Ovary (tissue), 3 donors: ENCODE measurements at regions not wholly inside any gene's neighbourhood (a gene's known extent, or its start where the extent isn't known, plus 50 kb on each side); places are given as distances from the start of the nearest gene placed in this dataset.

Source experiments
- EP300 ChIP-seq: sonication (generic); formaldehyde crosslinking; IDR thresholded peaks from one replicate; pipeline ENCODE4 v1.6.1; 2017; ENCODE audit warnings: antibody characterized with exemption
- TF ChIP-seq, protein P1 (sequence below), 3 donors: fragments of 450-650 bp in 2 of 3; fragments of 200-600 bp in 1 of 3; IDR thresholded peaks; one replicate each; pipeline versions ENCODE4 v1.5.1 to v1.8.0; 2016 to 2022; ENCODE audit warnings: antibody characterized with exemption in 3 of 3, mild to moderate bottlenecking in 1 of 3
- donor health status: DM: no; HTN: no; CAD: no.

DNA sequence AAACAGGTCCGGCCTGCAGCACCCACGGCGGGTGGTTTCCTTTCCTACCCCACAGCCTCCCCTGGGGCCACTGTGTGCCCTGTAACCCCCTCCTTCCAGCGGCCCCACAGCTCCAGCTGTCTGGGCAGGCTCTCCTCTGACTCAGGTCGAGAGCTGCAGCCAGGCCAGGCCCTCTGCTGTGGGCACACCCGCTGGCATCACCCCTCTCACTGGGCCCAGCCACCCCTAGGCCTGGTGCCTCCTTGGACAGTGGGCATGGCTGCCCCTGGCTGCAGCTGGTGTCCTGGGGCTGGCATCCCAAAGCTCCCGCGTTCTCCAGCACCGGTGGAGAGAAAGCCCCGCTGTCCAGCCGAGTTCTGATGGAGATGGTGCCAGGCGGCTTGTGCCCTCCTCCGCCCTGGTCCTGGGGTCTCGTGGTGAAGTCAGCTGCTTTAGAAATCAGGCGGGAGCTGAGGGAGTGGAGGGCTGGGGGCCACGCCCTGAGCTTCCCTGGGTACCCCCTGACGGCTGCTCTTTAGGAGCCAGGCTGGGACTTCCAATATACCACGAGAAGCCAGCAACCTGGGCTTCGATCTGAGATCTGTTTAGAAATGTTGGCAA lies 114.9 kb downstream of the KIF26A start:
- TF ChIP-seq, protein P1, sequence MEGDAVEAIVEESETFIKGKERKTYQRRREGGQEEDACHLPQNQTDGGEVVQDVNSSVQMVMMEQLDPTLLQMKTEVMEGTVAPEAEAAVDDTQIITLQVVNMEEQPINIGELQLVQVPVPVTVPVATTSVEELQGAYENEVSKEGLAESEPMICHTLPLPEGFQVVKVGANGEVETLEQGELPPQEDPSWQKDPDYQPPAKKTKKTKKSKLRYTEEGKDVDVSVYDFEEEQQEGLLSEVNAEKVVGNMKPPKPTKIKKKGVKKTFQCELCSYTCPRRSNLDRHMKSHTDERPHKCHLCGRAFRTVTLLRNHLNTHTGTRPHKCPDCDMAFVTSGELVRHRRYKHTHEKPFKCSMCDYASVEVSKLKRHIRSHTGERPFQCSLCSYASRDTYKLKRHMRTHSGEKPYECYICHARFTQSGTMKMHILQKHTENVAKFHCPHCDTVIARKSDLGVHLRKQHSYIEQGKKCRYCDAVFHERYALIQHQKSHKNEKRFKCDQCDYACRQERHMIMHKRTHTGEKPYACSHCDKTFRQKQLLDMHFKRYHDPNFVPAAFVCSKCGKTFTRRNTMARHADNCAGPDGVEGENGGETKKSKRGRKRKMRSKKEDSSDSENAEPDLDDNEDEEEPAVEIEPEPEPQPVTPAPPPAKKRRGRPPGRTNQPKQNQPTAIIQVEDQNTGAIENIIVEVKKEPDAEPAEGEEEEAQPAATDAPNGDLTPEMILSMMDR (IDR thresholded peaks at IDR 0.05): no peak
- no peak for TF ChIP-seq EP300
